ENCODE measurements at regions not wholly inside any gene's neighbourhood (a gene's known extent, or its start where the extent isn't known, plus 50 kb on each side); places are given as distances from the start of the nearest gene placed in this dataset.

DNA sequence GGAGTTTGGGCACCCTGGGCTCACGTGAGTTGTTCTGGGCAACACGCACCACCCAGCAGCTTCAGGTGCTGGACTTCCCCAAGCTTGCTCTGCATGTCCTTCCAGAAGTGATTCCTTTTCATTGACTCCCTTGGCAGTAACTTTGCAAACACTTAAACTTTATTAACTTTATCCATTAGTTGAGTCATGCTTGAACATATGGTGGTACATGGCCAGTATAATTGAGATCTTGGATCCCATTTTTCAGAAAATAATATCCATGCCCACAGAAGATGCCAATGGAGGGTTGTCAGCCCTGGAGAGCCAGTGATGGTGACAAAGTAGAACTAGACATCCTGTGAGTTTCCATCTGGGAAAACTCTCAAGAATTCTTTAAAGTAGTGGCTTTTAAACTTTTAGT lies 144.2 kb downstream of the COPS8 start:
- TF ChIP-seq, protein P1, sequence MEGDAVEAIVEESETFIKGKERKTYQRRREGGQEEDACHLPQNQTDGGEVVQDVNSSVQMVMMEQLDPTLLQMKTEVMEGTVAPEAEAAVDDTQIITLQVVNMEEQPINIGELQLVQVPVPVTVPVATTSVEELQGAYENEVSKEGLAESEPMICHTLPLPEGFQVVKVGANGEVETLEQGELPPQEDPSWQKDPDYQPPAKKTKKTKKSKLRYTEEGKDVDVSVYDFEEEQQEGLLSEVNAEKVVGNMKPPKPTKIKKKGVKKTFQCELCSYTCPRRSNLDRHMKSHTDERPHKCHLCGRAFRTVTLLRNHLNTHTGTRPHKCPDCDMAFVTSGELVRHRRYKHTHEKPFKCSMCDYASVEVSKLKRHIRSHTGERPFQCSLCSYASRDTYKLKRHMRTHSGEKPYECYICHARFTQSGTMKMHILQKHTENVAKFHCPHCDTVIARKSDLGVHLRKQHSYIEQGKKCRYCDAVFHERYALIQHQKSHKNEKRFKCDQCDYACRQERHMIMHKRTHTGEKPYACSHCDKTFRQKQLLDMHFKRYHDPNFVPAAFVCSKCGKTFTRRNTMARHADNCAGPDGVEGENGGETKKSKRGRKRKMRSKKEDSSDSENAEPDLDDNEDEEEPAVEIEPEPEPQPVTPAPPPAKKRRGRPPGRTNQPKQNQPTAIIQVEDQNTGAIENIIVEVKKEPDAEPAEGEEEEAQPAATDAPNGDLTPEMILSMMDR (IDR thresholded peaks at IDR 0.05), result no peak
- TF ChIP-seq EZH2 (IDR thresholded peaks at IDR 0.05) (no peak), EZH2phosphoT487 (IDR thresholded peaks at IDR 0.05) (no peak)

Measured in neural progenitor cell (in vitro differentiated cells).